ENCODE measurements at regions not wholly inside any gene's neighbourhood (a gene's known extent, or its start where the extent isn't known, plus 50 kb on each side); places are given as distances from the start of the nearest gene placed in this dataset.

DNA sequence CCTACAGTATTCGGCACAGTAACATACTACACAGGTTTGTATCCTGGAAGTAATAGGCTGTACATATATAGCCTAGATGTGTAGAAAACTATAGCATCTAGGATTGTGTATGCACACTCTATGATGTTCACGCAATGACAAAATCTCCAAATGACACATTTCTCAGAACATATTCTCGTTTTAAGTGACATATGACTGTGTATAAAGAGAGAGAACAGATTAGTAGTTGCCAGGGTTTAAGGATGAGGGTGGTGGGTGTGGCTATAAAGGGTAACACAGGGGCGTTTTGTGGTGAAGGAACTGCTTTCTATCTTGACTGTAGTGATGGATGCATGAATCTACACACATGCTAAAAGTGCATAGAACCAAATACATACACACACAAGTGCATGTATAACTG, 101.2 kb downstream of the ARL4A start:
- TF ChIP-seq, protein P1, sequence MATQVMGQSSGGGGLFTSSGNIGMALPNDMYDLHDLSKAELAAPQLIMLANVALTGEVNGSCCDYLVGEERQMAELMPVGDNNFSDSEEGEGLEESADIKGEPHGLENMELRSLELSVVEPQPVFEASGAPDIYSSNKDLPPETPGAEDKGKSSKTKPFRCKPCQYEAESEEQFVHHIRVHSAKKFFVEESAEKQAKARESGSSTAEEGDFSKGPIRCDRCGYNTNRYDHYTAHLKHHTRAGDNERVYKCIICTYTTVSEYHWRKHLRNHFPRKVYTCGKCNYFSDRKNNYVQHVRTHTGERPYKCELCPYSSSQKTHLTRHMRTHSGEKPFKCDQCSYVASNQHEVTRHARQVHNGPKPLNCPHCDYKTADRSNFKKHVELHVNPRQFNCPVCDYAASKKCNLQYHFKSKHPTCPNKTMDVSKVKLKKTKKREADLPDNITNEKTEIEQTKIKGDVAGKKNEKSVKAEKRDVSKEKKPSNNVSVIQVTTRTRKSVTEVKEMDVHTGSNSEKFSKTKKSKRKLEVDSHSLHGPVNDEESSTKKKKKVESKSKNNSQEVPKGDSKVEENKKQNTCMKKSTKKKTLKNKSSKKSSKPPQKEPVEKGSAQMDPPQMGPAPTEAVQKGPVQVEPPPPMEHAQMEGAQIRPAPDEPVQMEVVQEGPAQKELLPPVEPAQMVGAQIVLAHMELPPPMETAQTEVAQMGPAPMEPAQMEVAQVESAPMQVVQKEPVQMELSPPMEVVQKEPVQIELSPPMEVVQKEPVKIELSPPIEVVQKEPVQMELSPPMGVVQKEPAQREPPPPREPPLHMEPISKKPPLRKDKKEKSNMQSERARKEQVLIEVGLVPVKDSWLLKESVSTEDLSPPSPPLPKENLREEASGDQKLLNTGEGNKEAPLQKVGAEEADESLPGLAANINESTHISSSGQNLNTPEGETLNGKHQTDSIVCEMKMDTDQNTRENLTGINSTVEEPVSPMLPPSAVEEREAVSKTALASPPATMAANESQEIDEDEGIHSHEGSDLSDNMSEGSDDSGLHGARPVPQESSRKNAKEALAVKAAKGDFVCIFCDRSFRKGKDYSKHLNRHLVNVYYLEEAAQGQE (IDR thresholded peaks at IDR 0.05; ENCODE audit: insufficient read depth in 1 of 2, low read depth in 2 of 2, low read length in 2 of 2), result no peak
- TF ChIP-seq POLR2AphosphoS5 (IDR thresholded peaks at IDR 0.05; ENCODE audit: low read depth, low read length), result no peak
- no peak for TF ChIP-seq TAF1 (IDR thresholded peaks at IDR 0.05; ENCODE audit: borderline replicate concordance, insufficient read depth, low read length)
- TF ChIP-seq SIN3A (IDR thresholded peaks at IDR 0.05; ENCODE audit: borderline replicate concordance, insufficient read depth, low read length), result no peak
- no peak for TF ChIP-seq FOXP2 (optimal IDR thresholded peaks at IDR 0.05; ENCODE audit: borderline replicate concordance, extremely low read depth, extremely low read length, insufficient read depth)

DNA sequence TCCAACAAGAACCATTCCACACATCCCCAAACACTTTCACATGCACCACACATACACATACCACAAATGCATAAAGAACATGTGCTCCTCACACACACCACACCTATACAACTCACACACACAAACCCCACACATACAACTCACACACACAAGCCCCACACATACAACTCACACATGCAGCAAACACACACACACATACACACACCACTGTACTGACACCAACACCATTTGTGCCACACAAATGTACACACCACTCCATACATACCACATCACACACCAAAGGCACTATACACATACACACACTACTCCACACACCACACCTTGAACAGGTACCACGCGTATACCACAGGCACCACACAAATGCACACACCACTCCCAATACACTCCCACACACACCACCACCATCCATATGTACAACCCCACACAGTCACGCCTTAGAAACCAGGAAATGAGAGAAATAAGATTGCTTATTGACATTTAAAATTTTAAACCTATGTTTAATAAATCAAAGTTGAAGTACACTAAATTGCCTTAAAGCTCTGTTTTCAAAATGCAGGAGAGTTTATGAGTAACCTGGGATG, 107.4 kb downstream of the ARL4A start:
- TF ChIP-seq, protein P1 (IDR thresholded peaks at IDR 0.05; ENCODE audit: insufficient read depth in 1 of 2, low read depth in 2 of 2, low read length in 2 of 2), result no peak
- TF ChIP-seq TAF1 (IDR thresholded peaks at IDR 0.05; ENCODE audit: borderline replicate concordance, insufficient read depth, low read length) (no peak), POLR2AphosphoS5 (IDR thresholded peaks at IDR 0.05; ENCODE audit: low read depth, low read length) (no peak), FOXP2 (optimal IDR thresholded peaks at IDR 0.05; ENCODE audit: borderline replicate concordance, extremely low read depth, extremely low read length, insufficient read depth) (no peak), SIN3A (IDR thresholded peaks at IDR 0.05; ENCODE audit: borderline replicate concordance, insufficient read depth, low read length) (no peak)

DNA sequence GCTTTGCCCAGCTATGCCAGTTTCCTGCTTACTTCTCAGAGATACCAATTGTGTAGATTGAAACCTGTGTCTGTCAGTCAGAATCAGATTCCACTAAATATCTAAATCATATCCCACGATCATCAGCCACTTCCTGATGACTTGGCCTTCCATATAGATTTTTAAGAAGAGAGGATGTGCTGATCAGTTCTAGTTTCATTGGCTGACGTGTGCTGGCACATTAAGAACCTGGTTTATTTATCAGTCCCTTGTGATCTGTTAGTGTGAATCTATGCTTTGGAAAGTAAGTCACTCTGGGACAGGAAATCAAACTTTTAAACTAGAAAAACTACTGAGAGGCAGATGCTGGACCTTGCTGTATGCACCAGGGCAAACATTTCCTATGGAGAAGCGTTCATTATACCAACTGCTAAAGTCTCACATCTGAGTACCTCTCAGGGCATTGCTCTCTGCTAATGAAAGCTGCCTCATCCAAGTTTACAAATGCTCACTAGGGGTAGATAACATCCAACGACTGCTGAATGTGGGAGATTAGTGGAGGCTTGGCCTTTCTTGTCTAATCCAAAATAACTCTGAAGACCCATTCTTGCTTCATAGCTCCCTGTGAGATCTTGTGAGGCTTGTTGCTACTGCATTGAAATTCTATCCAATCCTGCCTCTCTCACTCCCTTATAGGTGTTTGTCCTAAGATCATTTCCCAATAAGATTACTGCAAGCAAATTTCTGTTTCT, 109.1 kb downstream of the ARL4A start:
- TF ChIP-seq FOXP2 (optimal IDR thresholded peaks at IDR 0.05; ENCODE audit: borderline replicate concordance, extremely low read depth, extremely low read length, insufficient read depth), result no peak
- TF ChIP-seq TAF1 (IDR thresholded peaks at IDR 0.05; ENCODE audit: borderline replicate concordance, insufficient read depth, low read length), result no peak
- TF ChIP-seq, protein P1 (IDR thresholded peaks at IDR 0.05; ENCODE audit: insufficient read depth in 1 of 2, low read depth in 2 of 2, low read length in 2 of 2), result no peak
- TF ChIP-seq POLR2AphosphoS5 (IDR thresholded peaks at IDR 0.05; ENCODE audit: low read depth, low read length), result no peak
- no peak for TF ChIP-seq SIN3A (IDR thresholded peaks at IDR 0.05; ENCODE audit: borderline replicate concordance, insufficient read depth, low read length)

DNA sequence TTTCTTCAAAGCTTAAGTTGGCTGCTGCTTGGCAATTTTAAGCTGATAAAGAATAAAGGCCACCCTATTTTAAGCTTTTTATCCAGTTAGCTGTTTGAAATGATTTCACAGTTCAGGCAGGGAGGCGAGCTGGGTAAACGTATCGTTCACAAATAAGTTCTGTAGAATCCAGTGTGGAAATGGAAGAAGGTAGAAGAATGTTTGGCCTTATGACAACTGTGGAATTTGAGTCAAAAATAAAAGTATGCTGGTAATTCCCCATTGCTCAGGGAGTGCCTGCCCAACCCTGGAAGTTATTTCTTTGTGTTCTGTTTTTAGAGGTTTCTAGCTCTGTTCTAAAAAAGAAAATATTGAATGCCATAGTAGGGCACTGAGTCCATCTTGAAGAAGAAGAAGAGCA, 113.1 kb downstream of the ARL4A start:
- TF ChIP-seq POLR2AphosphoS5 (IDR thresholded peaks at IDR 0.05; ENCODE audit: low read depth, low read length) (no peak), TAF1 (IDR thresholded peaks at IDR 0.05; ENCODE audit: borderline replicate concordance, insufficient read depth, low read length) (no peak), SIN3A (IDR thresholded peaks at IDR 0.05; ENCODE audit: borderline replicate concordance, insufficient read depth, low read length) (no peak), FOXP2 (optimal IDR thresholded peaks at IDR 0.05; ENCODE audit: borderline replicate concordance, extremely low read depth, extremely low read length, insufficient read depth) (no peak)
- TF ChIP-seq, protein P1 (IDR thresholded peaks at IDR 0.05; ENCODE audit: insufficient read depth in 1 of 2, low read depth in 2 of 2, low read length in 2 of 2), result no peak
